GM18511 (cell line): ENCODE measurements at regions not wholly inside any gene's neighbourhood (a gene's known extent, or its start where the extent isn't known, plus 50 kb on each side); places are given as distances from the start of the nearest gene placed in this dataset.

Source experiments
- ATAC-seq: cut with Tn5 transposase; IDR thresholded peaks from one replicate; pipeline ENCODE4 v1.9.1; 2021; ENCODE audit warnings: mild to moderate bottlenecking, moderate library complexity; ENCODE audit not compliant: unreplicated experiment

GRCh38 chr6:14646371-14646770 lies 528.8 kb downstream of the CD83 start:
- no peak for ATAC-seq

DNA sequence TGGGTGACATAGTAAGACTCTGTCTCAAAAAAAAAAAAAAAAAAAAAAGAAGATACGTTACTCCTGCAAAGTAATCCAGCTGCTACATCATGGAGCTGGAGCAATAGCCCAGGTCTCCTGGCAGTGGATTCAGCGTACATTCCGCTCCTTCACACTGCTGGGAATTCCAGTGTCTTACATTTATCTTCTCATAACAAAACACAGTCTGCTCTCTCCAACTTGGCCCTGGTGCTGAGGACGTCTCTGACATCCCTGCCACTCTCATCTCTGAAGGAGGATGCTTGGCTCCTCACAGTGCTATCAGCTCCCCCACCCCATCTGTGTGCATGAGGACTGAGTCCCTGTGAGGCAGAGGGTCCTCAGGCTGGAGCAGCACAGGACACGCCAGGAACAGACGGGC lies 529.8 kb downstream of the CD83 start:
- ATAC-seq: no peak

DNA sequence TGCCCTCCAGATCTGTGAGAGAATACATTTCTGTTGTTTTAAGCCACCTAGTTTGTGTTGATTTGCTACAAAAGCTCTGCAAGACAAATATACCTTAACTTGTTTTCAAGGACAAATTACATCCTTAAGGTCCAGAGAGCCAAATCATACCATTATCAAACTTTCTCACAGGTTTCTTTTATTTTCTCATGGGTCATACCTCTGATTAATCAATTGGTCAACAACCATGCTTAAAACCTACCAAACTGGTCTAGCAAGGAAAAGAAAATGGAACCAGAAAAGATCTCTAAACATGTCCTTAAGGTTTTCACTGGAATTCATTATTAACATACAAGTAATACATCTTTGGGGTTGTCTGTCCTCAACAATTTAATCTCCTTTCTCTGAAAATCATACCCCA lies 535.0 kb downstream of the CD83 start:
- ATAC-seq: no peak

- ATAC-seq: peak; percentile 24
Measured at GRCh38 chr6:14655201-14656061, 537.9 kb downstream of the CD83 start.

DNA sequence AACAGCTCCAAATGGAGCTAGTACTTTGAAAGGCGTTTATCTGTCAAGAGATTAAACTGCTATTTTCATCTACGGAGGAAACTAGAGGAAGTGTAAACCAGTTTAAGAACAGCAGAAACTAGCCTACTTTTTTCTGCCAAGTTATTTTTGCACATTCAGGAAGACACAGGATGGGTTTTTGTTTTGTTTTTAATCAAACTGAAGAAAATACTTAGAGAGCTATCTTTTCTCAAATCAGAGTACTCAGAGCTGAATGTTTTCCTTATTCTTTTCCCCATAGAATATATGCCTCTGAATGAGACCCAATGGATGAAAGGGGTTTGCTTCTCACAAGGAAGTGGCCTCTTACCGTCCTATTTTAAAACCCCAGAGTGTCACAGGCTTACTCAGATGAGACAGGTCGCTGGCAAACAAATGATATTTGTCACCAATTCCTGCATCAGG lies 538.5 kb downstream of the CD83 start:
- ATAC-seq: peak; percentile 54

- no peak for ATAC-seq
Measured at GRCh38 chr6:14656649-14657048, 539.1 kb downstream of the CD83 start.

DNA sequence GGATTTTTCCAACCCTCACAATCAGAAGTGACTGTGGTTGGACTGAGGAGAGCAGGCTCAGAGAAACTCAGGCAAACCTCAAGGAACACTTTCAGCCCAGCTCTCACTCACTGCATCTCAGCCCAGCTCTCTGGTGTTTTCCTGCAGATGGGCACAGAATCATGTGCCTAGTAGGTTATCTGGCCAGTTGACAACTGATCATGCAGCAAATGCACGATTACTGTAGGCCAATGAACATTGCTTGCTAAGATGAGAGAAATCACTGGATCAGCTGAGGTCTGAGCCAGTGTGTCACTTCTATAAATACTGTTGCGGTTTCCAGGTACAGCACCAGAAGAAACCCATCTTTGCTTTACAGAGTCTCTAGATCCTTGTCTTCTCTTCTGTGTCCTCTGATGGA lies 540.5 kb downstream of the CD83 start:
- ATAC-seq: no peak

- no peak for ATAC-seq
Measured at GRCh38 chr6:14658886-14659561, 541.5 kb downstream of the CD83 start.

- no peak for ATAC-seq
Measured at GRCh38 chr6:14659841-14660240, 542.3 kb downstream of the CD83 start.

DNA sequence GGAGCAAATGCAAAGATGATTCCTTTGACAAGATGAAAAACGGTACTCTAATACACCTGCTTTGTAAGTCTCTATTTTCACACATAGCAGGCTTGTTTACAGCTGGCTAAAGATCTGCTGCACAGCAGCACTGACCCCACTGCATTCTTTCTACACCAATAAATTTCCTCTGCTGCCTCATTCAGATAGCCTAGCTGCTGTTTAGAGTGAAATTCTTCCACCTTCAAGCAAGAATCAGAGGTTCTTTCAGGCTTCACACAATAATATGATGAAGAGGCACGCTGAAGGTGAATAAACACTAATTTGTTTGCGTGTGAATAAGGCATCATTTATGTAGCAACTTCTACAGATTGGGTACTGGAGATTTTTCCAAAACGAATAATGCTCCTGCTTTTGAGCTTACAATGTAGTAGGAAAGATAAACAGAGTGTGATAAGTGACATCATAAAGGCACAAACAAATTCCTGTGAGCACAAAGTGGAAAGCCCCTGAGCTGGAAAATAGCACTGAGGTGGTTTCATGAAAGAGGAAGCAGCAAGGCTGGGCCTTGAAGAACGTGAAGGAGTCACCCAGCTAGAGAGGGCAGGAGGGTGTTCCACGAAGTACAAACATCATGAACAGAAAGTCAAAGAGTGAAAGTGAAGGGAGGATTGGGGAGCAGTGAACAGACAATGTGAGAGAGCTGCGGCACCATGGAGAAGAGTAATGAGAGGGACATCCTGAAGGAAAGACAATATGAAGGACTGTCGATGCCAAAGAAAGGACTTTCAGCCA lies 543.4 kb downstream of the CD83 start:
- no peak for ATAC-seq

DNA sequence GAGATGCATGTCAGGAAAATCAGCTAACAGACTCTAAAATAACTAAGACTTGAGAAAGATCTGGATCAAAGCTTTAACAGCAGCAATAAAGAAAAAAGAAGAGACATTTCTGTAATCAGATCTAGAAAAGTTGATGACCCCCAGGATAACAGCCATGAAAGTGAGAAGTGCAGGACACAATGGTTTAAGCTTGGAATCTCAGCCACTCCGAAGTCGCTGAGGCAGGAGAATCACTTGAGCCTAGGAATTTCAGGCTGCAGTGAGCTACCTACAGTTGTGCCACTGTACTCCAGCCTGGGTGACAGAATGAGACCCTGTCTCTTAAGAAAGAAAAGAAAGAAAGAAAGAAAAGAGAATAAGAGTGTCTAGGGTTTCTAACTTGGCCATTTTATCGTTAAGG lies 544.1 kb downstream of the CD83 start:
- no peak for ATAC-seq

DNA sequence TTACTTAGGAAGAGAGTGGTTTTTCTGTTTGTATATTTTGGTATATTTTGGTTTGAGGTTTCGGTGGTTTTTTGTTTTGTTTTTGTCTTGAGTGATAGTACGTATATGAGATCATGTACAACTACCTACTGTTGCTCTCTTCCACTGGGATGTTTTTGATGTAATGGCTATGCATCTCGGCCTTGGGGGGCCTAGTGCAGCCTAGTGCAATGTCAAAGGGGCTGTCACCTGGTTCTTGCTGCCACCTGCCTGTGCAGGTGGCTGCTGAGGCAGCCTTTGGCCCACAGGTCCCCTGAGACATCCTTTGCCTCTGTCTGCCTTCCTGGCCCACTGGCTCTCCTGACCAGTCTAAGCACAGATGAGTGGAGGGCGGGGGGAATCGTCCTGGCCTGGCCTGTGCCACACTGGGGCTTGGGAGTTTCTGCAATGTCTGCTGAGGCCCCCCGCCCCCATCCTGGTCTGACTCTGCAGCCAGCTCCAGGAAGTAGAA lies 546.6 kb downstream of the CD83 start:
- no peak for ATAC-seq

- no peak for ATAC-seq
Measured at GRCh38 chr6:14664621-14665315, 547.2 kb downstream of the CD83 start.

DNA sequence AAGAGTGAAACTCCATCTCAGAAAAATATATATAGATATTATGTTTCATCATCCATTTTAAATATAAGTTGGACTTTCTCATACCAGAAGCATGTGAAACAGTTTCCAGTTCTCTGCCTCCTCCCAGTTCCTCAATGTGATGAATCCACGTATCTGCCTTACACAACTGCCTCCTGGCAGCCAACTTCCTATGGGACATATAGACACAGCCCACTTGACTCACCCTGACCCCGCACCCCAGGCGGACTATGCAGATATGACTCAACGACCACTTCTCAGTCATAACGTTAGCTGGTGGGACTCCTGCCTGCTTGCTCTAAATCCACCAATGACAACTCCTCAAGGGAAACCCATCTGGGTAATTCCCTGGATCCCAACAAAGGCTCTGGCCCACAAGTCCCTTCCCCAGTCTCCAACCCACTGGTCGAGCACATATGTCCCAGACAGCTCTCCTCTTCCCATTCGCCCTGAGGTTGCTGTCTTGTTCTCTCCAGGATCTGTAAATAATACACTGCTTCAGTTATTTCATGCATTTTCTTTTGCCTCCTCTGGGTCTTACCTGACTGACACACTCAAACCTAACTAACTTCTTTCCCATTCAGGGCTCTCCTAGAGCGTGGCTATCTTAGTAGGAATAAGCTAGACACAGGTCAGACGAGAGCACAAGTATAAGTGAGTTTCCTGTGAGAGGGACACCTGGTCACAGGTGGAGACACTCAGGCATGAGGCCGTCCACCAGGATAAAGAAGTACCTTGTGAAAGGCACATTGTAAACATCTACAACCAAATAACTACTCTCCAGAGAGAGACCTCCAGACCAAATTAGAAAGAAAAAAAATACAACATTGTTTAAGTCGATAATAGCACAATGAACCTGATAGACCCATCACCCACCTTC lies 548.5 kb downstream of the CD83 start:
- peak; percentile 46 for ATAC-seq

DNA sequence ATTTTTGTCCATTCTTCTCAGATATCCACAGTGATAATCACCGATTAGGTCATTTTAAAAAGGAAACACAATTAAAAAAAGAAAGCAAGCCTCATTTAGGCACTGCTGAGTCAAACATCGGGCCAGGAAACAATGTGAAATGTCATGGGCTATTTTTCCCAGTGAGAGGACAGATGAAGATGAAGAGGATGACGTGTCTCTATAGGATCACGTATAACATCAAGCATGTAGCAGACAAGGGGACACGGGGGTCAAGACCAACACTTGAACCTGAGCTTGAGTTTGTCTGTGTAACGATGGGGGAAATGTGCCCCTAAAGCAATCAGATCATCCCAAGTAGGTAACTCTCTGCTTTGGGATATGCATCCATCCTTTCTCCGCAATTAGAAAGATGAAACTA lies 553.2 kb downstream of the CD83 start:
- ATAC-seq: no peak

DNA sequence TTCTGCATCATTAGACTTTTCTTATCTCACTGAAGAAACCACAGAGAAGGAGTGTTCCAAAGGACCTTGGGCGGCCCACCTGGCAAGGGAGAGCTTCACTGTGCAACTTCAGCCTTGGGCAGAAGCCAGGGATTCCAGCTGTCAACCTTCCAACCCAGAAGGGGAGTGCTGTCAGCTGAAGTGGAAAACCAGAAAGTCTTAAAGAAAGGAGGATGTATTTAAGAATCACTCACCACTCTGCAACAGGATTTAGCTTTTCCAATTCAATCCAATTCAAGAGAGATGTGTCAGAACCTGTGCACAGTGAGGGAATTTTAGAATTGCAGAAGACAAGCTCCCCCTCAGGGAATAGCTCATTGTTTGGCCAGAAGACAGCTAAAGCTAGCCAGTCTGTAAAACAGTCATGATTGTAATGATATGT lies 553.7 kb downstream of the CD83 start:
- no peak for ATAC-seq

- ATAC-seq: no peak
Measured at GRCh38 chr6:14671937-14672336, 554.4 kb downstream of the CD83 start.

GRCh38 chr6:14673201-14673600 lies 555.6 kb downstream of the CD83 start:
- no peak for ATAC-seq

- no peak for ATAC-seq
Measured at GRCh38 chr6:14674458-14674857, 556.9 kb downstream of the CD83 start.
